ENCODE measurements at regions not wholly inside any gene's neighbourhood (a gene's known extent, or its start where the extent isn't known, plus 50 kb on each side); places are given as distances from the start of the nearest gene placed in this dataset.

GRCh38 chr1:187733232-187733631, 904.5 kb downstream of the PLA2G4A start:
- TF ChIP-seq CTCF (conservative IDR thresholded peaks at IDR 0.05; ENCODE audit: low read length) (no peak), EZH2phosphoT487 (IDR thresholded peaks at IDR 0.05; ENCODE audit: borderline replicate concordance, low read depth, low read length) (no peak)

All from OCI-LY7 (cell line).